ENCODE measurements at regions not wholly inside any gene's neighbourhood (a gene's known extent, or its start where the extent isn't known, plus 50 kb on each side); places are given as distances from the start of the nearest gene placed in this dataset.
A peak's percentile ranks its signal among the peaks of the same experiment; 100 is the strongest.

- DNase-seq (no peak), ATAC-seq (no peak)
Observed at GRCh38 chr2:19846567-19846966, 55.2 kb downstream of the TTC32 start.

- ATAC-seq (no peak), DNase-seq (no peak)
Observed at GRCh38 chr2:19846030-19846429, 55.8 kb downstream of the TTC32 start.

GRCh38 chr2:19845323-19845920, 56.4 kb downstream of the TTC32 start:
- ATAC-seq (no peak), DNase-seq (no peak)

GRCh38 chr2:19844750-19845149, 57.0 kb downstream of the TTC32 start:
- DNase-seq (no peak), ATAC-seq (no peak)

GRCh38 chr2:19843992-19844515, 57.7 kb downstream of the TTC32 start:
- DNase-seq, result no peak
- ATAC-seq, result no peak

- DNase-seq (no peak), ATAC-seq (no peak)
Observed at GRCh38 chr2:19841918-19842693, 59.7 kb downstream of the TTC32 start.

- DNase-seq, result peak; percentile 34
- peak; percentile 80 for ATAC-seq
Observed at GRCh38 chr2:19839438-19839837, 62.3 kb downstream of the TTC32 start.

- DNase-seq, result no peak
Observed at GRCh38 chr2:19838616-19839015, 63.2 kb downstream of the TTC32 start.

GRCh38 chr2:19837235-19837766, 64.5 kb downstream of the TTC32 start:
- no peak for DNase-seq
- ATAC-seq, result no peak

More at GRCh38 chr2:19838616-19839015, 63.2 kb downstream of the TTC32 start:
- no peak for ATAC-seq

- ATAC-seq, result no peak
- DNase-seq, result no peak
Observed at GRCh38 chr2:19835781-19836281, 66.0 kb downstream of the TTC32 start.

- ATAC-seq (no peak), DNase-seq (no peak)
Observed at GRCh38 chr2:19833978-19834377, 67.8 kb downstream of the TTC32 start.

- ATAC-seq (no peak), DNase-seq (no peak)
Observed at GRCh38 chr2:19829672-19830071, 72.1 kb downstream of the TTC32 start.

- ATAC-seq (no peak), DNase-seq (no peak)
Observed at GRCh38 chr2:19826874-19827273, 74.9 kb downstream of the TTC32 start.

- DNase-seq, result no peak
- ATAC-seq, result no peak
Observed at GRCh38 chr2:19823507-19823906, 78.3 kb downstream of the TTC32 start.

GRCh38 chr2:19819097-19820065, 82.4 kb downstream of the TTC32 start:
- no peak for ATAC-seq
- no peak for DNase-seq

GRCh38 chr2:19818543-19818942, 83.2 kb downstream of the TTC32 start:
- DNase-seq (no peak), ATAC-seq (no peak)

- ATAC-seq, result no peak
- no peak for DNase-seq
Observed at GRCh38 chr2:19818039-19818438, 83.7 kb downstream of the TTC32 start.

- ATAC-seq (no peak), DNase-seq (no peak)
Observed at GRCh38 chr2:19815746-19816145, 86.0 kb downstream of the TTC32 start.

GRCh38 chr2:19812166-19812565, 89.6 kb downstream of the TTC32 start:
- DNase-seq (no peak), ATAC-seq (peak; percentile 33)

- DNase-seq (no peak), ATAC-seq (no peak)
Observed at GRCh38 chr2:19811186-19811585, 90.6 kb downstream of the TTC32 start.

- ATAC-seq, result no peak
Observed at GRCh38 chr2:19810637-19811036, 91.1 kb downstream of the TTC32 start.

GRCh38 chr2:19810148-19810547, 91.6 kb downstream of the TTC32 start:
- DNase-seq, result no peak
- ATAC-seq, result no peak

More at GRCh38 chr2:19810637-19811036, 91.1 kb downstream of the TTC32 start:
- no peak for DNase-seq
